GM19035 (cell line): ENCODE measurements at regions not wholly inside any gene's neighbourhood (a gene's known extent, or its start where the extent isn't known, plus 50 kb on each side); places are given as distances from the start of the nearest gene placed in this dataset.
"Not testable (repeated sequence)": the region's sequence is repeated elsewhere in the genome, so short reads cannot be mapped to it uniquely, and the experiment has no call there.

Experiments used
- ATAC-seq: cut with Tn5 transposase; IDR thresholded peaks from one replicate; pipeline ENCODE4 v1.9.1; 2021; ENCODE audit not compliant: unreplicated experiment

- peak; percentile 41 for ATAC-seq
These were observed 123.5 kb downstream of the MAP3K7 start for GRCh38 chr6:90463359-90463758.

- ATAC-seq: no peak
These were observed 124.8 kb downstream of the MAP3K7 start for GRCh38 chr6:90462102-90462501.

- ATAC-seq: no peak
These were observed 125.5 kb downstream of the MAP3K7 start for GRCh38 chr6:90461383-90461782.

GRCh38 chr6:90460051-90460450, 126.8 kb downstream of the MAP3K7 start:
- no peak for ATAC-seq

GRCh38 chr6:90459225-90459758, 127.6 kb downstream of the MAP3K7 start:
- no peak for ATAC-seq

GRCh38 chr6:90458353-90459224, 128.3 kb downstream of the MAP3K7 start:
- no peak for ATAC-seq

- no peak for ATAC-seq
These were observed 129.0 kb downstream of the MAP3K7 start for GRCh38 chr6:90457867-90458259.

GRCh38 chr6:90456997-90457866, 129.6 kb downstream of the MAP3K7 start:
- not testable (repeated sequence) for ATAC-seq

GRCh38 chr6:90456001-90456400, 130.9 kb downstream of the MAP3K7 start:
- ATAC-seq: no peak

- ATAC-seq: no peak
These were observed 131.9 kb downstream of the MAP3K7 start for GRCh38 chr6:90454836-90455427.

GRCh38 chr6:90450268-90450953, 136.5 kb downstream of the MAP3K7 start:
- ATAC-seq: no peak

- ATAC-seq: no peak
These were observed 137.6 kb downstream of the MAP3K7 start for GRCh38 chr6:90449311-90449710.

- ATAC-seq: no peak
These were observed 138.0 kb downstream of the MAP3K7 start for GRCh38 chr6:90448836-90449235.

GRCh38 chr6:90446164-90446563, 140.7 kb downstream of the MAP3K7 start:
- ATAC-seq: no peak

GRCh38 chr6:90445533-90446108, 141.3 kb downstream of the MAP3K7 start:
- ATAC-seq: no peak

- ATAC-seq: no peak
These were observed 142.6 kb downstream of the MAP3K7 start for GRCh38 chr6:90444160-90444714.

- ATAC-seq: no peak
These were observed 144.5 kb downstream of the MAP3K7 start for GRCh38 chr6:90442366-90442765.

GRCh38 chr6:90440586-90441283, 144.1 kb upstream of the BACH2 start:
- ATAC-seq: no peak

GRCh38 chr6:90439586-90439985, 142.9 kb upstream of the BACH2 start:
- ATAC-seq: no peak
